Gastrocnemius medialis (tissue), 4 donors: ENCODE measurements at regions not wholly inside any gene's neighbourhood (a gene's known extent, or its start where the extent isn't known, plus 50 kb on each side); places are given as distances from the start of the nearest gene placed in this dataset.

Experiments
- CTCF ChIP-seq, 5 experiments: fragments of 450-650 bp in 3 of 5; fragments of 200-600 bp in 2 of 5; sonication (generic) in 2 of 5; IDR thresholded peaks in 4 of 5; conservative IDR thresholded peaks in 1 of 5; 1 replicate in 4 of 5; 2 replicates in 1 of 5; pipeline ENCODE4 v1.5.1; 2016 to 2019; ENCODE audit warnings: antibody characterized with exemption in 5 of 5, mild to moderate bottlenecking in 3 of 5, moderate library complexity in 3 of 5
- POLR2A ChIP-seq, 2 donors: fragments of 450-650 bp; IDR thresholded peaks; one replicate each; pipeline ENCODE4 v1.6.1; 2017; ENCODE audit warnings: antibody characterized with exemption in 2 of 2, mild to moderate bottlenecking in 2 of 2, moderate library complexity in 2 of 2

- TF ChIP-seq POLR2A (IDR thresholded peaks at IDR 0.05), result no peak
- TF ChIP-seq CTCF (IDR thresholded peaks at IDR 0.05 in 4 of 5, conservative IDR thresholded peaks at IDR 0.05 in 1 of 5), result no peak
Measured at GRCh38 chr14:87869619-87870583, 123.1 kb downstream of the GALC start.
